Nephron (organoid): ENCODE measurements at regions not wholly inside any gene's neighbourhood (a gene's known extent, or its start where the extent isn't known, plus 50 kb on each side); places are given as distances from the start of the nearest gene placed in this dataset.

Experiments
- H3K27ac Mint-ChIP-seq, 3 experiments: 2 replicates each; pipeline ENCODE4 v1.8.0; 2020; ENCODE audit warnings: mixed read lengths in 3 of 3, mild to moderate bottlenecking in 2 of 3, moderate library complexity in 1 of 3
- H3K27me3 Mint-ChIP-seq: 2 replicates; pipeline ENCODE4 v1.8.0; 2021; ENCODE audit warnings: low read depth, mild to moderate bottlenecking, moderate library complexity, mixed read lengths
- H3K36me3 Mint-ChIP-seq: 2 replicates; pipeline ENCODE4 v1.8.0; 2020; ENCODE audit warnings: low read depth, mixed read lengths
- H3K4me1 Mint-ChIP-seq: 2 replicates; pipeline ENCODE4 v1.8.0; 2020; ENCODE audit warnings: mixed read lengths
- H3K4me3 Mint-ChIP-seq, 3 experiments: 2 replicates each; pipeline ENCODE4 v1.8.0; 2020; ENCODE audit warnings: mild to moderate bottlenecking in 3 of 3, mixed read lengths in 3 of 3, moderate library complexity in 2 of 3
- H3K9me3 Mint-ChIP-seq: 2 replicates; pipeline ENCODE4 v1.8.0; 2020; ENCODE audit warnings: mixed read lengths
- TF ChIP-seq, protein P1 (sequence below), 3 experiments: fragments of 200-600 bp; sonication (generic); IDR thresholded peaks; one replicate each; pipeline ENCODE4 v1.5.0; 2021; ENCODE audit warnings: antibody characterized with exemption in 3 of 3; ENCODE audit not compliant: unreplicated experiment in 3 of 3

- TF ChIP-seq, protein P1, sequence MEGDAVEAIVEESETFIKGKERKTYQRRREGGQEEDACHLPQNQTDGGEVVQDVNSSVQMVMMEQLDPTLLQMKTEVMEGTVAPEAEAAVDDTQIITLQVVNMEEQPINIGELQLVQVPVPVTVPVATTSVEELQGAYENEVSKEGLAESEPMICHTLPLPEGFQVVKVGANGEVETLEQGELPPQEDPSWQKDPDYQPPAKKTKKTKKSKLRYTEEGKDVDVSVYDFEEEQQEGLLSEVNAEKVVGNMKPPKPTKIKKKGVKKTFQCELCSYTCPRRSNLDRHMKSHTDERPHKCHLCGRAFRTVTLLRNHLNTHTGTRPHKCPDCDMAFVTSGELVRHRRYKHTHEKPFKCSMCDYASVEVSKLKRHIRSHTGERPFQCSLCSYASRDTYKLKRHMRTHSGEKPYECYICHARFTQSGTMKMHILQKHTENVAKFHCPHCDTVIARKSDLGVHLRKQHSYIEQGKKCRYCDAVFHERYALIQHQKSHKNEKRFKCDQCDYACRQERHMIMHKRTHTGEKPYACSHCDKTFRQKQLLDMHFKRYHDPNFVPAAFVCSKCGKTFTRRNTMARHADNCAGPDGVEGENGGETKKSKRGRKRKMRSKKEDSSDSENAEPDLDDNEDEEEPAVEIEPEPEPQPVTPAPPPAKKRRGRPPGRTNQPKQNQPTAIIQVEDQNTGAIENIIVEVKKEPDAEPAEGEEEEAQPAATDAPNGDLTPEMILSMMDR (IDR thresholded peaks at IDR 0.05; ENCODE audit: unreplicated experiment in 3 of 3), result no peak
- peaks cover 4% of the 10 kb centered on the region for H3K36me3 Mint-ChIP-seq
- peaks cover 9% of the 10 kb centered on the region for H3K9me3 Mint-ChIP-seq
- no peak overlapping the region for H3K4me3 Mint-ChIP-seq
- H3K27ac Mint-ChIP-seq, result peak overlapping the region; percentile 90 to 93 (median 93)
- H3K27me3 Mint-ChIP-seq, result peaks cover 3% of the 10 kb centered on the region
- peaks cover 15% of the 10 kb centered on the region for H3K4me1 Mint-ChIP-seq
Measured at GRCh38 chr6:23532227-23532626, 593.8 kb upstream of the NRSN1 start.

DNA sequence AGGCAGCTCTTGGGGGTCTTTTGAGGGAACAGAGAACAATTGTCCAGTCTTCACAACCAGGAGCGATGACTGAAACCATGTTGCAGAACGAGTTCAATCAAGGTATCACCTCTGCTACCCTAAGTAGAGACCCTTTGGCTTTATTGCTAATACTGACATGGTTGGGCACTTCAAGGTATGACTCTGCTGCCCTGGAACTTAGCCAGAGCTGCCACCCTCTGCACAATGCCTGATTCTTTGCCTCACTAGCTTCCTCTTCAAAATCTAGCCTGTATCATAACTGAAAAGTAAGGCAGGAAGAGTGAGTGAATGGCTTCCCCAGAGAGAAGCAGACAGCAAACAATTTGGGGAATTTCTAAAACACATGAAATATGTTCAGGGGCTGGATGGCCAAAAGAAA, 592.7 kb upstream of the NRSN1 start:
- Mint-ChIP-seq H3K4me1 (peaks cover 15% of the 10 kb centered on the region), H3K27ac (peak overlapping the region in 2 of 3 experiments; percentile 28 to 55), H3K4me3 (no peak overlapping the region), H3K9me3 (peaks cover 9% of the 10 kb centered on the region), H3K36me3 (peaks cover 4% of the 10 kb centered on the region), H3K27me3 (peaks cover 3% of the 10 kb centered on the region)
- TF ChIP-seq, protein P1 (IDR thresholded peaks at IDR 0.05; ENCODE audit: unreplicated experiment in 3 of 3), result no peak

GRCh38 chr6:23533944-23534343, 592.1 kb upstream of the NRSN1 start:
- H3K9me3 Mint-ChIP-seq, result peaks cover 9% of the 10 kb centered on the region
- H3K4me3 Mint-ChIP-seq, result no peak overlapping the region
- H3K27ac Mint-ChIP-seq, result peak overlapping the region in 1 of 3 experiments; percentile 28
- TF ChIP-seq, protein P1 (IDR thresholded peaks at IDR 0.05; ENCODE audit: unreplicated experiment in 3 of 3), result no peak
- peaks cover 15% of the 10 kb centered on the region for H3K4me1 Mint-ChIP-seq
- peaks cover 3% of the 10 kb centered on the region for H3K27me3 Mint-ChIP-seq
- peaks cover 4% of the 10 kb centered on the region for H3K36me3 Mint-ChIP-seq

DNA sequence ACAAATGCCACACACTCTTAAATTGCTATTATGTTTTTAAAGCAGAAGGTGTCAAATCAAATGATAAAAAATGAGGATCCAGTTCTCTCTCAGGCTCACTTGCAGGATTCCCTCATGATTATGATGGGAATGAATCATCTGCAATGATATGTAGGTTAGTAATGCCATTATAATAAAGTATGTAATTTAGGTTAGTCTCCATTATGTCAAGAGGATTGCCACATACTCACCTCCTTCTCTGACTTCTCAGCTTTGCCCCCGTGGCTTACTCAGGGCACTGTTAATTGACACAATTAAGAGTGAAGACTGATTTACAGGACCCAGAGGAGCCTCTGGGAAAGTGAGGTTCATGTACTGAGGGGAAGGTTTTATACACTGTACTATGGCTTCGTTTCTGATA, 591.7 kb upstream of the NRSN1 start:
- Mint-ChIP-seq H3K27me3 (peaks cover 3% of the 10 kb centered on the region), H3K4me1 (peaks cover 15% of the 10 kb centered on the region), H3K9me3 (peaks cover 9% of the 10 kb centered on the region), H3K4me3 (no peak overlapping the region), H3K36me3 (peaks cover 4% of the 10 kb centered on the region), H3K27ac (peak overlapping the region in 1 of 3 experiments; percentile 28)
- TF ChIP-seq, protein P1 (IDR thresholded peaks at IDR 0.05; ENCODE audit: unreplicated experiment in 3 of 3), result no peak

GRCh38 chr6:23535101-23535500, 590.9 kb upstream of the NRSN1 start:
- peaks cover 3% of the 10 kb centered on the region for H3K27me3 Mint-ChIP-seq
- H3K4me3 Mint-ChIP-seq, result no peak overlapping the region
- TF ChIP-seq, protein P1 (IDR thresholded peaks at IDR 0.05; ENCODE audit: unreplicated experiment in 3 of 3), result no peak
- peak overlapping the region in 1 of 3 experiments; percentile 28 for H3K27ac Mint-ChIP-seq
- H3K9me3 Mint-ChIP-seq, result peaks cover 9% of the 10 kb centered on the region
- no peaks in the 10 kb centered on the region for H3K36me3 Mint-ChIP-seq
- peaks cover 15% of the 10 kb centered on the region for H3K4me1 Mint-ChIP-seq

DNA sequence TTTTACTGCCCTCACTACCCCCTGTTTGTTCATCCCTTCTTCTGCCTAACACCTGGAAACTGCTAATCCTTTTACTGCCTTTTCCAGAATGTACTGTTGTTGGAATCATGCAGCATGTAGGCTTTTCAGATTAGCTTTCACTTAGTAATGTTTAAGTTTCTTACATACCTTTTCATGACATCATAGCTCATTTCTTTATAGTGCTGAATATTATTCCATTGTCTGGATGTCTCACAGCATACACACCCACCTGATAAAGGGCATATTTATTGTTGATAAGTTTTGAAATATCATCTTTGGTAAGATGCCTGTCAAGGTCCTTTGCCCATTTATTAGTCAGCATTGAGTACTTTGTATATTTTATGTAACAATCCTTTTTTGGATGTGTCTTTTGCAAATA, 588.2 kb upstream of the NRSN1 start:
- Mint-ChIP-seq H3K27ac (no peak overlapping the region), H3K36me3 (no peaks in the 10 kb centered on the region), H3K9me3 (peaks cover 3% of the 10 kb centered on the region), H3K27me3 (no peaks in the 10 kb centered on the region), H3K4me1 (no peaks in the 10 kb centered on the region), H3K4me3 (no peak overlapping the region)
- TF ChIP-seq, protein P1 (IDR thresholded peaks at IDR 0.05; ENCODE audit: unreplicated experiment in 3 of 3), result no peak
